ENCODE measurements at regions not wholly inside any gene's neighbourhood (a gene's known extent, or its start where the extent isn't known, plus 50 kb on each side); places are given as distances from the start of the nearest gene placed in this dataset.
"Not testable (repeated sequence)": the region's sequence is repeated elsewhere in the genome, so short reads cannot be mapped to it uniquely, and the experiment has no call there.

DNA sequence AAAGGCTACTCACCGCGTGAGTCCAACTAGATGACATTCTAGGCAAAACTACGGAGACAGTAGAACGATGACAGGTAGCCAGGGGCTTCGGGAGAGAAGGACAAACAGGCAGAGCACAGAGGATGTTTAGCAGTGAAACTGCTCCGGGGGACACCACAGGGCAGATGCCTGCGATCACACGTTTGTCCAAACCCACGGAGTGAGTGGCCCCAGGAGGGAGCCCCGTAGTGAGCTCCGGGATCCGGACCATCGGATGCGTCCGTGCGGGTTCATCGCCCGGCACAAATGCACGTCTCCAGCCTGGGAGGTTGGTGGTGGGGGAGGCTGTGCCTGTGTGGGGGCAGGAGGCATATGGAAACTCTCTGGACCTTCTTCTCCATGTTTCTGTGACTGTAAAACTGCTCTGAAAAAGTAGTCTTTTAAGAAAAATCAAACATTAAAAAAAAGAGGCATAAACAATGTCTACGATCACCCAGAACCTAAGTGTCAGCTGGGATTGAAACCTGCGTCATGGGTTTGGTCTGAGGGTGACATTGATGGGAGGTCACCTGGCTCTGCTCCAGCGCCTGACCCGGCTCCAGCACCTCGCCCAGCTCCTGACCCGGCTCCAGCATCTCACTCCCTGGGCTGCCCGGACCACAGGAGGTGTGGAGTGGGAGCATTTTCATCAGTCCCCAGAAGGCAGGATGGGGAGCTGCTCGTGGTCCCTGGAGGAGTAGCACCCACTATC lies 83.0 kb upstream of the CTDP1 start:
- DNase-seq, result peak; percentile 8

GRCh38 chr18:79597176-79597830 lies 82.3 kb upstream of the CTDP1 start:
- DNase-seq, result peak; percentile 15

DNA sequence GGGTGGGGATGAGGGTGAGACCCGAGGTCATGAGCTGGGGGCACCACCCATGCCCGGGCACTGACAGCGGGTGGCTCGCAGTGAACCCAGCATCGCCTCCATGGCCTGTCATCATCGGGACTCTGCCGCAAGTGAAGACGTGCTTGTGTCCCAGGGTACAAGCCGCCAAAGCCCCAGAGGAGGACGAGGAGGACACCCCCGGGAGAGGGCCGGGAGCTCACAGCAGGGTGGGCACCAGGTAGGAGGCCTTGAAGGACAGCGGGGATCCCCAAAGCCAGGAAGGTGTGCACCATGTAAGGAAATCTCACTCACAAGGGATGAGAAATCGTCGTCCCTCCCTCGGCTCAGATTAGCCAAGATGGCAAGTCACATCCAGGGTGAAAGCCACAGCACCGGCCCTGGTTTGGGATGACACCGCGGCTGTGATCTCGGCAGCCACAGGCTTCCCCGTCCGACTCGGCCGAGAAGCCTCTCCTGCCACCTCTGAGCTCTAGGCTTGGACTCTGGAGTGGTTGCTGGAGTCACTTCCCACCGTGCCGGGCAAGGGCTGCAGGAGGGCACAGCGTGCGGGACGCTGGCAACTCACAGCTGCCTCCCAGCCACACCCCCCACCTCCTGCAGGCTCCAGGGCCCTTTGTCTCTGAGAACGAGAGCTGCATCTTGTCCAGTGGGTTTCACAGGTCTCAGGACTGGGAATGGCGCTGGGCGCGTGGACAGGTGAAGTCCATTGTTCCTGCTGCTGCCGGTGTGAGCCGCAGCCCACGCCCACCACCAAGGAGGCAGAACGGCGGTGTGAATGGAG lies 81.6 kb upstream of the CTDP1 start:
- peak; percentile 24 for DNase-seq

DNA sequence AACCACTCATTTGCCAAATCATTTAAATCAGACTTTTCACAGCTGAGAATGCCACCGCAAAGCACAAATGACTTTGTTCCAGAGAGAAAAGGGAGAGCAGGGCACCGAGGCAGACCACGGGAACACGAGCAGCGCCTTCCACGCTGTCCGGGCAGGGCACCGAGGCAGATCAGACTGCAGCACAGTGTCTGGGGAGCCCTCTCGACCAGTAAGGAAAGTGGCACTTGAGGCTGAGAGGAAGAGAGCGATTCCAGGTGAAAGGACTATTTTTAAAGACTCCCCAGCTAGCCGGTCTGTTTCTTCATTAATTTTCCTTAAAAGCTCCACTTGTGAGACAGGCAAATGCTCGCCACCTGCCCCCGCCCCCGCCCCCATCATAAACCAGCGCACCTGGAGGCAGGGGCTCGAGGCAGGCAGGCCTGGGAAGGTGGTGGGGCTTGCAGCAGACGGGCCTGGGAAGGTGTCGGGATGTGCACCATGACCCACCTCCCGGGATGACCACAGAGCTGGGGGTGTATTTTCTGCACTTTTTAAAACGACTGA lies 80.9 kb upstream of the CTDP1 start:
- peak; percentile 13 for DNase-seq

- peak; percentile 35 for DNase-seq
Measured at GRCh38 chr18:79599441-79599931, 80.1 kb upstream of the CTDP1 start.

DNA sequence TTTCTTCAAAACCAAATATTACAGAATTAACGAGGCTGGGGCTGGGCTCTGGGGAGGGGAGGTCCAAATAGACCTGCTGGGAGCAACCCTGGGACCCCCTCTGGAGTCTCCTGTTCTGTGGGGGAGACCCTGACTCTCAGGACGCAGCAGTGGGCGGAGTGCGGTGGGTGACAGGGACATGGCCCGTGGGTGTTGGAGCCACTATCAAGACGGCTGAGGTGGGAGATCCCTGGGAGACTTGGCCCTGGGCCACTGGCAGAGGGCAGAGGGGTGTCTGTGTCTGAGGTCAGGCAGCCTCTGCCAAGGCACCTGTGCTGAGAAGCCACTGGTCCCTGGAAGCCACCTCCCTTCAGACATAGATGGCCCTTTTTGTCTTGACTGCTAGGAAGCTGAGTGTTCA lies 79.5 kb upstream of the CTDP1 start:
- DNase-seq, result peak; percentile 22

DNA sequence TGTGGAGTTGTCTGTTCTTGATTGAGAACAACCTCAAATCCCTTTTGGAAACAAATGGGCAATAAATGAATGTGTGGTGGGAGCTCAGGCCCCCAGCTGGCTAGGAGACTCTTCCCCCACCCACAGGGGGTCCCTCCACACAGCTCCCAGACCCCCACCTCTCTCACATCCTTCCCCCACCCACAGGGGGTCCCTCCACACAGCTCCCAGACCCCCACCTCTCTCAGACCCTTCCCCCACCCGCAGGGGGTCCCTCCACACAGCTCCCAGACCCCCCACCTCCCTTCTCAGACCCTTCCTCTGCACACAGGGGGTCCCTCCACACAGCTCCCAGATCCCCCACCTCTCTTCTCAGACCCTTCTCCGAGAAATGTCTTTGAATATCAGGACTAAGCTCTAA lies 79.0 kb upstream of the CTDP1 start:
- no peak for DNase-seq

GRCh38 chr18:79601234-79601633 lies 78.4 kb upstream of the CTDP1 start:
- no peak for DNase-seq

DNA sequence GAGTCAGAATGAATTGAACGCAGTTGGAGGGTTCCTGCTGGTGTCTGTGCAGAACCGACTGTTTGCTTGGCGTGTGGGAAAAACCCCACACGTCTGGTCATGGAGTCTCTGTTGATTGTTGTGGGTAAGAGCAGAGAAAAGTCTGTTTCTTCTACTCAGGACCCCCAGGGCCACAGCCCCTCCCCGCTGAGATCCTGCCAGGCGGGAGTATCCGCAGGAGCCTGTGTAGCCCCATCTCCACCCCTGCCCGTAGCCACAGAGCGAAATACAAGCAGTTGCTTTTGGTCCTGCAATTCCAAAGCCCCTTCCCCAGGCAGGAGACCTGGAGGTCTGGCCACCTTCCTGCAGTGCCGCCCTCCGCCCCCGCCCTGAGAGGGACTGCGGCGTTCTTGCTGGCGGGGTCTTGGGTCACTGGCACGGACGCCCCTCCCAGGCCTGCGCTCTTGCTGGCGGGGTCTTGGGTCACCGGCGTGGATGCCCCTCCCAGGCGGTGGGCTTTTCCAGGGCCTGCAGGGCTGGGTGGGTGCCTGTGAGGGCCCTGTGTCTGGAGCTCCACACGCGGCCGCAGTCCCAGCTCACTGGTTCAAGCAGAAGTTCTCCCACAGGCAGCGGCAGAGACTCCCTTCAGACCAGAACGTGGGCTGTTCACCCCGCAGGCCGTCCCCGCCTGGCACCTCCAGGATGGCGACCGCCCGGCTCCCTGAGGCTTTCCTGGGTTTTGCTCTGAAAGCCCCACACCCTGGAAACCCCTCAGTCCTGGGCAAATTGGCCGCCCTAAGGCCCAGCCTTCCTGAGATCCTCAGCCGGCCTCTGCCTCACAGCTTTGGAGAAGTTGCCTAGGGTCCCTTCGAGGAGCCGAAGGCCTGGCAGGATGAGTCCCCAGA lies 76.0 kb upstream of the CTDP1 start:
- peak; percentile 16 for DNase-seq

DNA sequence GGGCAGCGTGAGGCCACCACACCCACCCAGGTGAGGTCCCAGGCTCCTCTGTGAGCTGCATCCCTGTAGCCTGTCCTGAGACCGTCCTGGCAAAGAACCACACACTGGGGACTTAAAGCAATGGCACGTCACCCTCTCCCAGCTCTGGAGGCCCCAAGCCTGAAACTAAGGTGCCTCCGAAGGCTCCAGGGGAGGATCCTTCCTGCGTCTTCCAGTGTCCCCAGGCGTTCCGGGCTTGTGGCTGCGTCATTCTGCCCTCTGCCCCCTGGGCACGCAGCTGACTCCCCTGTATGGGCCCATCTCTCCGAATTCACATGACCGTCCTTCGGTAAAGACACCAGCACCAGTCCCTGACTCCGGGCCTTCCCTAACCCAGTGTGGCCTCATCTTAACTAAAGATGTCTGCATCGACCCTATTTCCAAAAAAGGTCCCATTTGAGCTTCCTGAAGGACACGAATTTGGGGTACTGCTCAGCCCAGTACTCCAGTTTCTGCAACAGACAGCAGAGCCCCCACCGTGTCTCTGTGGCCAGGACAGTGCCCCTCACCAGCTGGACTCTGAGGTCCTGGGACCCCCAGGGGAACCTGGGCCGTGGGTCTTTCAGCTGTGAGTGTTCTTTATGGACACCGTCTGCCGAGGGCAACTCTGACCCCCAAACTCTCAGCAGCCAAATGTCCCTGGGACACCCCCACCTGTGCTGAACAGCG lies 75.2 kb upstream of the CTDP1 start:
- DNase-seq, result peak; percentile 12

DNA sequence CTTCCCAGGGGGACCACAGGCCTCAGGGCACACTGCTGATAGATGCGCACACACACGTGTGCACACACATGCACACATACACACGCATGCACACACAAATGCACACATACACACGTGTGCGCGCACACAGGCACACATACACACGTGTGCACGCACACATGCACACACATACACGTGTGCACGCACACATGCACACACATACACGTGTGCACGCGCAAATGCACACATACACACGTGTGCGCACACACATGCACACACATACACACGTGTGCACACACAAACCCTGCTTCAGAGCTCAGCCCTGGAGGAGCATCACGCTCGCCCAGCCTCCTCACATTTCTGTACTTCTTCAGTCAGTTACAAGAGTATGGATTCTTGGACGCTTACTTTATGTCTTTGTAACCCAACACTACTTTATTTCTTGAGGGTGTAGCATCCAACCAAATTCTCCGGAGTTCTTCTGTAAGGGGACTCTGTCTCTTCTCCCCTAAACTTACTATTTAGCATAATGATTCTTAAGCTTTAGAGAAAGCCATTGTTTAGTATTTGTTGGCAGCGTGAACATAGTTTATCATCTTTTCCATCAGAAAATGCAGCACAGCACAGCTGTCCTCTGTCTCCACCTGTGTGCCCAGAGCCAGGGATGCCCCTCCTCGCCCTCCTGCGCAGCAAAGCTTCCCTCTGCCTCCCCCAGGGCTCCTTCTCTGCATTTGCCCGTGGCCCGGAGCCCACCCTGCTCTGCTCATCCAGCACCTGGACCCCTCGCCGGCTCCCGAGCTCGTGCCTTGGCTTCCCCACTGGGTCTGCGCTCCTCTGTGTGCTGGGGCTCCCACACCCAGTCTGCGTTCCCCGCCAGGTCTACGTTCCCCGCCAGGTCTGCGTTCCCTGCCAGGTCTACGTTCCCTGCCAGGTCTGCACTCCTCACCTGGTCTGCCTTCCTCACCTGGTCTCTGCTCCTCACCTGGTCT lies 74.4 kb upstream of the CTDP1 start:
- peak; percentile 29 for DNase-seq

DNA sequence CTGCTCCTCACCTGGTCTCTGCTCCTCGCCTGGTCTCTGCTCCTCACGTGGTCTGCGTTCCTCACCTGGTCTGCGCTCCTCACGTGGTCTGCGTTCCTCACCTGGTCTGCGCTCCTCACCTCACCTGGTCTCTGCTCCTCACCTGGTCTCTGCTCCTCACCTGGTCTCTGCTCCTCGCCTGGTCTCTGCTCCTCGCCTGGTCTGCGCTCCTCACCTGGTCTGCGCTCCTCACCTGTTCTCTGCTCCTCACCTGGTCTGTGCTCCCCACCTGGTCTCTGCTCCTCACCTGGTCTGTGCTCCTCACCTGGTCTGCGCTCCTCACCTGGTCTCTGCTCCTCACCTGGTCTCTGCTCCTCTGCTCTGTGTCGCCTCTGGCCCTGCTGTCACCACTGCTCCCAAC lies 73.5 kb upstream of the CTDP1 start:
- not testable (repeated sequence) for DNase-seq

DNA sequence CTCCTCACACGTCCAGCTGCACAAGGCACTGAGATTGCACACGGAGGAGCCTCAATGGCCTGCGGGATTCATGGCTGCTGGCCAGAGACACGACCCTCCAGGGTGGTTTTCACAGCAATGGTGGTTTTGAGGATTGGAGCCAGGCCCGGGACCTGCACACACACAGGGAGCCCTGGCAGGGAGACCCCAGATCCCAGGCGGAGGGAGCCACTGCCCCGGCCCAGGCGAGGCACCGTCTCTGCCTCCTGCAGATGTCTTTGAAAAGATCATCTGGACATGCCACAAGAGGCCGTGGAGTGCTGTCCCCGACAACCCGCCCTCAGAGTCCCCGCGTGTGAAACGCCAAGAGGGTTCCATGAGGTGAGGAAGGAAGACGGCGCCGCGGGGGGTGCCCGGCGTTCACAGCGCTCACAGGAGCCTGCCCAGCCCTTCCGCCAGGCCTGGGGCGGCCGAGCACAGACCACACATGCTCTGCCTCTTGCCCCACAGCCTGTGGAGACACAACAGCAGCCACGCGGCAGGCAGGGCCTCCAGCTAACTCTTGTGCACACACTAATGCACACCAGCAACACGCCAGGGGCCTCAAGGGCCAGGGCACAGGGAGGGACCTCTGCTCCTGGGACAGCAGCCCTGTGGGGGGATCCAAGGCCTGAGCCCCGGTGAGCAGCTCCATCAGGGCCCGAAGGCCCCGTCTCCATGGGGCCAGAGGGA lies 72.8 kb upstream of the CTDP1 start:
- peak; percentile 13 for DNase-seq

- DNase-seq, result peak; percentile 13
Measured at GRCh38 chr18:79607361-79607952, 72.1 kb upstream of the CTDP1 start.

DNA sequence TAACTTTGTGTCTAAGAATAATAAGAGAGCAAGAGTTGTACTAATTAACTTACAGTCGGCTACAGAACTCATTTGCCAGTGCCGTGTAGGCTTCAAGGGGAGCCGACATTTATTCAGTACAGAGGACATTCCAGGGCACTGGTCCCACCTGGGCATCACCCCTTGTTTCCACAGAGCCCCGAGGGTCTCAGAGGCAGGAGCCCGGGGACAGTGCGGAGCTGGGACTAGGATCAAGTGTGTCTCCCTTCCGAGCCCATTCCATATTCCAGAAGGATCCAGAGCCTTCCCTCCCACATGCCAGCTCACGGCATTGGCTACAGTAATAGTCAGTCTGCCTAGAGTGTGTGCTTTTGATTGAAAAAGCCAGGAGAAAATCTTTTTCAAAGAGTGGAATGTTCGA lies 71.5 kb upstream of the CTDP1 start:
- peak; percentile 25 for DNase-seq

DNA sequence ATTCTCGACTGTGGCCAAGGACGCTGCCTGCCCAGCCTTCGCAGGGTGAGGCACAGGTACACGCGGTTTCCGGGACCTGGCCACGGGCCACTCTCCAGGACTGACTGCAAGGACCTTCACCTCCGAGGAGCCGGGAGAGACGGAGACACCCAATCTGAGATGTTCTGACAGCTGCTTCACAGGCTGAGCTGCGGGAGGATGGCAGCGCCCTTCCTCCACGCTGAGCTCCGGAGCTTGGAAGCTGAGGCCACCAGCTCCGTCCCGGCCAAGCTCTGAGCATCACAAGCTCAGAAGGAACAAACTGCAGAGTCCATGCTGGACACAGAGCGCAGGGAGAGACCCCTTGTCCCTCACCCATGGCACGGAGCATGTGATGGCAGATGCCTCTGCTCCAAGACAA lies 71.1 kb upstream of the CTDP1 start:
- DNase-seq, result peak; percentile 31

DNA sequence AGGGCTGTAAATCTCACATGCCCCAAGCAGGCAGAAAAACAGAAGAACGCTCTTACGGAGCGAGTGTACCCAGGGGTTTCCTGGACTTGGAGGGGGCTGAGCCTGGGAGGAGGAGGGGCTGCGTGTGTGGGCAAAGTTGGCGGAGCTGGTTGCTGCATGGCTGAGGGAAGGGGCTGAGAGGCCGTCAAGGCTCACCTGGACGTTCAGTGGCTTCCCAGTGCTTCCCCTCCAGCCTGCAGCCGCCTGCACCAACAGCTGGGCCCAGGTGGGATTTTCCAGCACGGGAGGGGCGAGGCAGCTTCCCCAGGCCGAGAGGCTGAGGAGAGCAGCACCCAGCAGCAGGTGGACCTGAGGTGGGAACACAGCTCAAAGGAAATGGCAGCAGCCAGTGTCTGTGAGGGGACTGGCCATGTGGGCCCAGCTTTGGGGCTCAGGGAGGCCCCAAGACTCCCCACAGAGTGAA lies 70.6 kb upstream of the CTDP1 start:
- peak; percentile 19 for DNase-seq

DNA sequence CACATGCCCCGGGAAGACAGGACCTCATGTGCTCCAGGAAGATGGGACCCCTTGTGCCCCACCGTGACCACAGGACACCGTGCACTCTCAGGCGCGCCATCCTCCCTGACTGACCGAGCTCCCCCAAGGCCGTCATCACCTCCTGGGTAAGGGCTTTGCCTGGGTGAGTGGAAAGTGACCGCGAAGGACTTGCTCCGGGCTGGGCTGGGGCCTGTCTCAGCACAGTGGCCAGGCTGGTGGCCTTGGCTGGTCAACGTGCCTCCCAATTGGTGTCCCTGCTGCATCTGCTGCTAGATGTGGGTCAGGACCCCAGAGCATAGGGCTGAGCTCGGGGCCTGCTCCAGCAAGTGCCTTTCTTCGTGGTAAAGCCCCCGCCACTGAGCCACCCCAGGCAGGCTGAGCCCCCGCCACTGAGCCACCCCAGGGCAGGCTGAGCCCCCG lies 69.7 kb upstream of the CTDP1 start:
- DNase-seq, result peak; percentile 13

GRCh38 chr18:79610461-79611039 lies 69.1 kb upstream of the CTDP1 start:
- peak; percentile 30 for DNase-seq

All from right hindlimb (tissue), 1 donor.